Prostate gland (tissue), 2 donors: ENCODE measurements at regions not wholly inside any gene's neighbourhood (a gene's known extent, or its start where the extent isn't known, plus 50 kb on each side); places are given as distances from the start of the nearest gene placed in this dataset.

ENCODE experiments used
- DNase-seq: peaks from one replicate; pipeline ENCODE4 v3.0.0-alpha.2; 2019; ENCODE audit warnings: low spot score
- H3K27ac ChIP-seq, 2 donors: fragments of 200-600 bp; sonication (generic); 2 replicates each; pipeline ENCODE4 v1.5.1; 2017 to 2019
- H3K27me3 ChIP-seq: fragments of 200-600 bp; sonication (generic); replicated peaks from 2 replicates; pipeline ENCODE4 v1.5.1; 2019; ENCODE audit not compliant: insufficient read depth
- H3K36me3 ChIP-seq, 2 donors: fragments of 200-600 bp; sonication (generic); 1 replicate in 1 of 2; 2 replicates in 1 of 2; pipeline versions ENCODE4 v1.5.1 to v1.8.1; 2017 to 2019
- H3K4me1 ChIP-seq: fragments of 200-600 bp; sonication (generic); replicated peaks from 2 replicates; pipeline ENCODE4 v1.5.1; 2019
- H3K4me3 ChIP-seq, 2 donors: fragments of 200-600 bp; sonication (generic); 2 replicates each; pipeline ENCODE4 v1.5.1; 2017 to 2019
- H3K9me3 ChIP-seq: fragments of 200-600 bp; sonication (generic); 2 replicates; pipeline ENCODE4 v1.5.1; 2017
- POLR2A ChIP-seq: fragments of 450-650 bp; IDR thresholded peaks from one replicate; pipeline ENCODE4 v1.6.1; 2016; ENCODE audit warnings: antibody characterized with exemption, mild to moderate bottlenecking
- POLR2AphosphoS5 ChIP-seq: sonication (generic); formaldehyde crosslinking; IDR thresholded peaks from one replicate; pipeline ENCODE4 v1.6.1; 2017; ENCODE audit warnings: antibody characterized with exemption
- WGBS: methylation state at CpG from one replicate; pipeline ENCODE4 v1.1.5; 2018; 5-methylcytosine and 5-hydroxymethylcytosine counted together
- intact Hi-C: fragments of 100-400 bp; cut with DNase I; formaldehyde crosslinking; loops from one replicate; pipeline ENCODE4 v1.14.2; 2022
- TF ChIP-seq, protein P1 (sequence below), 4 experiments: fragments of 200-600 bp in 2 of 4; fragments of 450-650 bp in 2 of 4; sonication (generic) in 2 of 4; IDR thresholded peaks; 1 replicate in 3 of 4; 2 replicates in 1 of 4; pipeline ENCODE4 v1.5.1; 2016 to 2019; ENCODE audit warnings: antibody characterized with exemption in 4 of 4, mild to moderate bottlenecking in 2 of 4, moderate library complexity in 2 of 4

DNA sequence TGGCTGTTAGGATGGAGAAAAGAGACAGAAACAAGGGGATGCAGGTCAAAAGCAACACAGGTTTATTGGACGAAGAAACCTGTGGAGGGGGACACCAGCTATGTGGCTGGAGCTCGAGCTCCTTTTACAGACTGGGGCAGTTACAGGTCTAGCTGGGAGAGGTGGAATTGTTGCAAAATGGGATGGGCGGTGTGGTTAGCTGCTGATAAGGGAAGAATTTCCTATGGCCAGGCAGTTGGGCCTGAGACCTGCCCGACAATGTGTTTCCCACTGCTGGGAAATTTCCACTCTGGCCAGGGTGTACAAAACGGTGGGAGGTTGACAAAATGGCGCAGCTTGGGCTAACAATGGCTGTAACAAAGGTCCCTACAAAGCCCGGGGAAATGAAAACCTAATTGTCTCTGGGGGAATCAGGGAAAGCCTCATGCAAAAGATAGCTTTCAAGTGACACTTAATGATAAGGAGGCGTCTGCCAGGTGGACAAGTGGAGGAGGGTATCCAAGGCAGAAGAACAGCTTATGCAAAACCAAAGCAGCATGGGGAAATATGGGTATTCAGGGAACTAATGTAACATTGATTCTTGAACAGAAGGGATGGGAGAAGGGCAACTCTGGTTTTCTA, 137.4 kb upstream of the SGO1 start:
- Histone ChIP-seq H3K27ac (no peak overlapping the region), H3K4me3 (no peak overlapping the region), H3K27me3 (no peaks in the 10 kb centered on the region), H3K4me1 (no peaks in the 10 kb centered on the region), H3K36me3 (no peaks in the 10 kb centered on the region), H3K9me3 (no peaks in the 10 kb centered on the region)
- intact Hi-C loops: no loop called here
- TF ChIP-seq POLR2A (no peak), POLR2AphosphoS5 (no peak)
- TF ChIP-seq, protein P1, sequence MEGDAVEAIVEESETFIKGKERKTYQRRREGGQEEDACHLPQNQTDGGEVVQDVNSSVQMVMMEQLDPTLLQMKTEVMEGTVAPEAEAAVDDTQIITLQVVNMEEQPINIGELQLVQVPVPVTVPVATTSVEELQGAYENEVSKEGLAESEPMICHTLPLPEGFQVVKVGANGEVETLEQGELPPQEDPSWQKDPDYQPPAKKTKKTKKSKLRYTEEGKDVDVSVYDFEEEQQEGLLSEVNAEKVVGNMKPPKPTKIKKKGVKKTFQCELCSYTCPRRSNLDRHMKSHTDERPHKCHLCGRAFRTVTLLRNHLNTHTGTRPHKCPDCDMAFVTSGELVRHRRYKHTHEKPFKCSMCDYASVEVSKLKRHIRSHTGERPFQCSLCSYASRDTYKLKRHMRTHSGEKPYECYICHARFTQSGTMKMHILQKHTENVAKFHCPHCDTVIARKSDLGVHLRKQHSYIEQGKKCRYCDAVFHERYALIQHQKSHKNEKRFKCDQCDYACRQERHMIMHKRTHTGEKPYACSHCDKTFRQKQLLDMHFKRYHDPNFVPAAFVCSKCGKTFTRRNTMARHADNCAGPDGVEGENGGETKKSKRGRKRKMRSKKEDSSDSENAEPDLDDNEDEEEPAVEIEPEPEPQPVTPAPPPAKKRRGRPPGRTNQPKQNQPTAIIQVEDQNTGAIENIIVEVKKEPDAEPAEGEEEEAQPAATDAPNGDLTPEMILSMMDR (IDR thresholded peaks at IDR 0.05): no peak
- no peak for DNase-seq
- WGBS: 94% methylated on average over 8 of the region's 8 CpGs

DNA sequence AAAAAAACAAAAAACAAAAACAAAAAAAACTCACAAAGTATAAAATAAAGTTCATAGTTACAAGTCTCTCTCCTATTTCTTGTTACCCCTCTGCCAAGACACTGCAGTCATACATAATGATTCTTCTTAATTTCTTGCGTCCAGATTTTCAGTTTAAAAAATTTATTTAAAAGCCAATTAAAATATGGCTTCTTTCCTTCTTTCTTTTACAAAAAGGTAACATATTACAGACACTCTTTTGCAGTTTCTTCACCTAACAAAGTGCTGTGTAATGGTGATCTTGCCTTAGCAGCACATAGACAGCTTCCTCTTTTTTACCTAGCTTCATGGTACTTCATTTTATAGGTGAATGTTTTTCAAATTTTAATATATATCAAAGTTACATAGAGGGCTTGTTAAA, 136.1 kb upstream of the SGO1 start:
- intact Hi-C loops: no loop called here
- no peak for DNase-seq
- H3K27me3 ChIP-seq: no peaks in the 10 kb centered on the region
- no peaks in the 10 kb centered on the region for H3K4me1 ChIP-seq
- no peaks in the 10 kb centered on the region for H3K36me3 ChIP-seq
- H3K27ac ChIP-seq: no peak overlapping the region
- TF ChIP-seq POLR2A (no peak), POLR2AphosphoS5 (no peak)
- TF ChIP-seq, protein P1 (IDR thresholded peaks at IDR 0.05): no peak
- WGBS: 94% methylated on average over 1 of the region's 1 CpG
- no peak overlapping the region for H3K4me3 ChIP-seq
- no peaks in the 10 kb centered on the region for H3K9me3 ChIP-seq

DNA sequence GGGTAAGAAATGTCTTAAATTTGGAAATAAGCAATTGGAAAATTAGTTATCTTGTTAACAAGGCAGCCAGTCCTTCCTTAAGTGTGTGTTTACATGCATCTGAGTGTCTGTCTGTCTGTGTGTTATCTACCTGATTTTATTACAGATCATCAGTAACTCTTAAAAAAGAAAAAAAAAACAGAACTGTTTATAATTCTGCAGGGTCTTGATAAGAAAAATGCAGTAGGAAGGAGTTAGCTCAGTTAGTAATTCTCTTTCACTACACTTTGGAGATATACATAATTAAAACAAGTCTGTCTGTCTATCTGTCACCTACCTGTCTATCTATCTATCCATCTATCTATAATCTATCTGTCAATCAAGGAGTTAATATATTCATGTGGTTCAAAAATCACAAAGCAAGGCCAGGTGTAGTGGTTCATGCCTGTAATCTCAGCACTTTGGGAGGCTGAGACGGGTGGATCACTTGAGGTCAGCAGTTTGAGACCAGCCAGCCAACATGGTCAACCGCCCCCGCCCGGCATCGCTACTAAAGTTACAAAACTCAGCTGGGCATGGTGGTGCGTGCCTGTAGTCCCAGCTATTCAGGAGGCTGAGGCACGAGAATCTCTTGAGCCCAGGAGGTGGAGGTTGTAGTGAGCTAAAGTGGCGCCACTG, 135.5 kb upstream of the SGO1 start:
- intact Hi-C loops: no loop called here
- TF ChIP-seq, protein P1 (IDR thresholded peaks at IDR 0.05): no peak
- TF ChIP-seq POLR2A (no peak), POLR2AphosphoS5 (no peak)
- WGBS: 96% methylated on average over 8 of the region's 8 CpGs

DNA sequence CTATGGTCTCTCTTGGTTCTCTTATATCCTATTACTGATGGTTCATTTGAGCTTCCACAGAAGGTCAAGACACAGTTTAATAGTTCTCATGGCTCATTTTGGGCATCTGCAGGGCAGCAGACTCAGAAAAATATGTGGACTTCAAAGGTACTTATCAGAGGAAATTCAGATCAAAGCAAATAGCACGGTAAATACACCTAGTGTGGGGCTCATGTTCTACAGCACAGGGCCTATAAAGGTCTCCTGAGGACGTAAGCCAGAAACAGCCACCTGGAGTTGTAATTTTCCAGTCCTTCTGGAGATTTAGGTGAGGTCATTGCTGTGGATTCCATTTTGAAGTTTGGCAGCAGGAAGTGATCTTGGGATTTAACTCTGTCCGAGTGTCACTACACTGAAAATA, 134.5 kb upstream of the SGO1 start:
- intact Hi-C loops: no loop called here
- TF ChIP-seq POLR2A: no peak
- no peak for DNase-seq
- H3K27ac ChIP-seq: no peak overlapping the region
- no peak overlapping the region for H3K4me3 ChIP-seq
- no peaks in the 10 kb centered on the region for H3K27me3 ChIP-seq
- no peaks in the 10 kb centered on the region for H3K4me1 ChIP-seq
- 27% methylated on average over 3 of the region's 3 CpGs for WGBS
- H3K36me3 ChIP-seq: no peaks in the 10 kb centered on the region
- no peaks in the 10 kb centered on the region for H3K9me3 ChIP-seq

More for the DNA sequence above, 135.5 kb upstream of the SGO1 start:
- DNase-seq: no peak
- Histone ChIP-seq H3K27ac (no peak overlapping the region), H3K9me3 (no peaks in the 10 kb centered on the region), H3K36me3 (no peaks in the 10 kb centered on the region), H3K4me3 (no peak overlapping the region), H3K4me1 (no peaks in the 10 kb centered on the region), H3K27me3 (no peaks in the 10 kb centered on the region)

DNA sequence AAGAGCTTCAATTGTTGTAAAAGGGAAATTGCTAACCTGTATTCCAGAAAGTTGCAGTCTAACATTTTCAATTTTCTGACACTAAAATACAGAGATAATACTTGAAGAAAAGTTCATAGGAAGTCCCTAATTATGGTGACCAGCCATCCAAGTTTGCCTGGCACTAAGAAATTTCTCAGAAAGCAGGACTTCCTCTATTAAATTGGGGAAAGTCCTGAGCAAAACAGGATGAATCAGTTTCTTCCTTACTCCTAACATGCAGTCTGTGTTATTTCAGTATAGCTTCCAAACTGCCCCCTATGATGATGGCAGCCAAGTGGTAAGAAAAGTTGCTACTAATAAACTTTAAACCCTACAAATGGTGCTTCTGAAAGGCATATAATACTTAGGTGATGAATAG, 133.5 kb upstream of the SGO1 start:
- no peak for TF ChIP-seq POLR2AphosphoS5
- TF ChIP-seq, protein P1 (IDR thresholded peaks at IDR 0.05): no peak
- no peak for TF ChIP-seq POLR2A
- Histone ChIP-seq H3K27ac (no peak overlapping the region), H3K27me3 (no peaks in the 10 kb centered on the region), H3K36me3 (no peaks in the 10 kb centered on the region), H3K9me3 (no peaks in the 10 kb centered on the region), H3K4me3 (no peak overlapping the region), H3K4me1 (no peaks in the 10 kb centered on the region)
- intact Hi-C loops: no loop called here
- DNase-seq: no peak
